PC-9 (cell line): ENCODE measurements at regions not wholly inside any gene's neighbourhood (a gene's known extent, or its start where the extent isn't known, plus 50 kb on each side); places are given as distances from the start of the nearest gene placed in this dataset.

Experiments used
- BruUV-seq: library from RNA; stranded (reverse); fragments of 400-500 nt; replicated peaks from 2 replicates; lab custom pipeline; 2021; lab: Mats Ljungman, UMichigan
- CTCF ChIA-PET: fragments of 300-600 bp; sonication (Branson Sonifier 250); formaldehyde crosslinking; loops from one replicate; lab custom pipeline; 2022; ENCODE audit warnings: antibody characterized with exemption; lab: Charles Lee
- POLR2A ChIA-PET: fragments of 300-600 bp; sonication (Branson Sonifier 250); formaldehyde crosslinking; loops from one replicate; lab custom pipeline; 2022; ENCODE audit warnings: antibody characterized with exemption; ENCODE audit not compliant: unreplicated experiment; lab: Charles Lee
- DNase-seq, 2 experiments: peaks; one replicate each; pipeline versions ENCODE4 v3.0.0 to v3.0.0-alpha.2; 2015 to 2022; ENCODE audit warnings: mixed read lengths in 1 of 2
- H2AFZ ChIP-seq: fragments of 200-600 bp; sonication (generic); 2 replicates; pipeline ENCODE4 v1.8.1; 2017; ENCODE audit warnings: antibody characterized with exemption
- H3F3A ChIP-seq: fragments of 200-600 bp; sonication (generic); 2 replicates; pipeline ENCODE4 v1.8.1; 2017; ENCODE audit warnings: antibody characterized with exemption, mild to moderate bottlenecking, low read depth; ENCODE audit not compliant: insufficient read depth
- H3K27ac ChIP-seq: fragments of 200-600 bp; sonication (generic); 2 replicates; pipeline ENCODE4 v1.6.1; 2016; ENCODE audit warnings: mixed run types
- H3K27me3 ChIP-seq: fragments of 200-600 bp; sonication (generic); 2 replicates; pipeline ENCODE4 v1.6.1; 2016; ENCODE audit warnings: low read depth, mixed run types; ENCODE audit not compliant: insufficient read depth
- H3K36me3 ChIP-seq: fragments of 200-600 bp; sonication (generic); 2 replicates; pipeline ENCODE4 v1.6.1; 2016; ENCODE audit warnings: low read depth, mixed run types
- H3K4me1 ChIP-seq: fragments of 200-600 bp; sonication (generic); replicated peaks from 2 replicates; pipeline ENCODE4 v1.6.1; 2016; ENCODE audit warnings: mixed run types; ENCODE audit not compliant: insufficient read depth
- H3K4me2 ChIP-seq: fragments of 200-600 bp; sonication (generic); 2 replicates; pipeline ENCODE4 v1.6.1; 2017; ENCODE audit warnings: mixed run types
- H3K4me3 ChIP-seq: fragments of 200-600 bp; sonication (generic); 2 replicates; pipeline ENCODE4 v1.6.1; 2016; ENCODE audit warnings: mixed run types
- H3K79me2 ChIP-seq: fragments of 200-600 bp; sonication (generic); 2 replicates; pipeline ENCODE4 v1.6.1; 2017; ENCODE audit warnings: low read depth, mixed run types
- H3K9me2 ChIP-seq: fragments of 200-600 bp; sonication (generic); 2 replicates; pipeline ENCODE4 v1.8.1; 2017; ENCODE audit warnings: mild to moderate bottlenecking; ENCODE audit not compliant: insufficient read depth
- H3K9me3 ChIP-seq: fragments of 200-600 bp; sonication (generic); 2 replicates; pipeline ENCODE4 v1.8.1; 2016; ENCODE audit warnings: low read depth; ENCODE audit not compliant: insufficient read depth
- H4K20me1 ChIP-seq: fragments of 200-600 bp; sonication (generic); 2 replicates; pipeline ENCODE4 v1.8.1; 2017; ENCODE audit not compliant: insufficient read depth
- EZH2 ChIP-seq: fragments of 200-600 bp; sonication (generic); IDR thresholded peaks from 2 replicates; pipeline ENCODE4 v1.8.0; 2017; ENCODE audit warnings: antibody characterized with exemption, low read depth
- intact Hi-C: fragments of 100-400 bp; cut with micrococcal nuclease; formaldehyde crosslinking; loops from one replicate; pipeline ENCODE4 v1.10.0; 2022; ENCODE audit not compliant: unreplicated experiment
- TF ChIP-seq, protein P1 (sequence below): fragments of 200-600 bp; sonication (generic); conservative IDR thresholded peaks from 2 replicates; pipeline ENCODE4 v1.6.1; 2017; ENCODE audit warnings: mixed run types, antibody characterized with exemption, mild to moderate bottlenecking, moderate library complexity

DNA sequence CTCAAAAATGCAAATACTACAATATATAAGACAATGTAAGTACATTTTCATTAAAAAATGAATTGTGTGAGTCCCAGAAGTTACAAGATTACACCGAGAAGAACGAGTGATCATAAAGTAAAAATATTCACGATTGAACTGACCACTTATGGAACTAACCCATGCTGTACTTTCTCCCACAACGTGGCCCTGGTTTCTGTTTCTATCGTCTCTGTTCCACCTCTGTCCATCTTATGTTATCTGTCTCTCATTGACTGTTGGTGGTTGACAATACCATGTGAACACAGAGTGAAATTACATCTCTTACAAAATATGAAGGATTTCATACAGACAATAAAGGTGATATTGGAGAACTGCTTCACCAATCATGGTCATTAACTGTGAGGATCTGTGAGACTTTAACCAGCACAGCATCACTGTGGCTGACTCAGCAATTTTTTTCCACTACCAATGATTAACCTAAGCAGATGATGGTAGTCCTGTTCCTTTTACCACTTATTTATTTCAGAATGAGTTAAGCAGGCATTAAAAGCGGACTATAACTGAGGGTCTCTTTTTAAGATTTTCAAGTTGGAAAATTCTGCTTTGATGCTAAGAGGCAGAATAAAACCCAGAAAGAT, 165.1 kb downstream of the TGFB2 start:
- Histone ChIP-seq H3K9me2 (no peaks in the 10 kb centered on the region), H2AFZ (no peak overlapping the region), H3K27me3 (no peaks in the 10 kb centered on the region), H3K4me3 (no peak overlapping the region), H3K27ac (no peak overlapping the region), H3K9me3 (peaks cover 25% of the 10 kb centered on the region), H3K79me2 (no peaks in the 10 kb centered on the region), H3K36me3 (no peaks in the 10 kb centered on the region), H3K4me2 (no peak overlapping the region), H3F3A (no peaks in the 10 kb centered on the region), H4K20me1 (no peaks in the 10 kb centered on the region), H3K4me1 (no peaks in the 10 kb centered on the region)
- intact Hi-C loops: no loop called here
- TF ChIP-seq, protein P1, sequence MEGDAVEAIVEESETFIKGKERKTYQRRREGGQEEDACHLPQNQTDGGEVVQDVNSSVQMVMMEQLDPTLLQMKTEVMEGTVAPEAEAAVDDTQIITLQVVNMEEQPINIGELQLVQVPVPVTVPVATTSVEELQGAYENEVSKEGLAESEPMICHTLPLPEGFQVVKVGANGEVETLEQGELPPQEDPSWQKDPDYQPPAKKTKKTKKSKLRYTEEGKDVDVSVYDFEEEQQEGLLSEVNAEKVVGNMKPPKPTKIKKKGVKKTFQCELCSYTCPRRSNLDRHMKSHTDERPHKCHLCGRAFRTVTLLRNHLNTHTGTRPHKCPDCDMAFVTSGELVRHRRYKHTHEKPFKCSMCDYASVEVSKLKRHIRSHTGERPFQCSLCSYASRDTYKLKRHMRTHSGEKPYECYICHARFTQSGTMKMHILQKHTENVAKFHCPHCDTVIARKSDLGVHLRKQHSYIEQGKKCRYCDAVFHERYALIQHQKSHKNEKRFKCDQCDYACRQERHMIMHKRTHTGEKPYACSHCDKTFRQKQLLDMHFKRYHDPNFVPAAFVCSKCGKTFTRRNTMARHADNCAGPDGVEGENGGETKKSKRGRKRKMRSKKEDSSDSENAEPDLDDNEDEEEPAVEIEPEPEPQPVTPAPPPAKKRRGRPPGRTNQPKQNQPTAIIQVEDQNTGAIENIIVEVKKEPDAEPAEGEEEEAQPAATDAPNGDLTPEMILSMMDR: no peak
- no peak for TF ChIP-seq EZH2
- POLR2A ChIA-PET: no interaction called here
- CTCF ChIA-PET: no interaction called here
- DNase-seq: no peak
- no TSS peak for BruUV-seq

DNA sequence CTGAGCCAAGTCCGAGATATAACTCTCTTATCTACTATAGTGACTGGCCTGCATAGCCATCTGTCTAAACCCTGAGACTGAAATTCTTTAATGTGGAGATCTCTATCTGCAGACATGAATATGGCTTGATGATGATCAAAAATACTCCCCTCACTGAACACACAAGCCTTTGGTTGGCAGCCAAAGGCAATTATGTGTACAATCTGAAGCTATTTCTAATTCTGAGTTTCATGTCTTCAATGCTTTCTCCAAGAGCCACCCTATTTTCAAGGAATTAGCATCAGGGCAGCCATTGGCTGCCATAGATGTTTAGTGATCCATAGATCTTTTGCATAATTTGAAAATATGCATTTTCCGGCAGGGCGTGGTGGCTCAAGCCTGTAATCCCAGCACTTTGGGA, 168.2 kb downstream of the TGFB2 start:
- no TSS peak for BruUV-seq
- POLR2A ChIA-PET: no interaction called here
- no peaks in the 10 kb centered on the region for H3K9me2 ChIP-seq
- no peaks in the 10 kb centered on the region for H3K36me3 ChIP-seq
- CTCF ChIA-PET: no interaction called here
- no peak overlapping the region for H3K27ac ChIP-seq
- DNase-seq: no peak
- peaks cover 6% of the 10 kb centered on the region; the same call in 1 of the 2 replicates for H3K9me3 ChIP-seq
- no peaks in the 10 kb centered on the region for H3K4me1 ChIP-seq
- no peaks in the 10 kb centered on the region for H3K79me2 ChIP-seq
- H3K27me3 ChIP-seq: no peaks in the 10 kb centered on the region
- no peak overlapping the region for H2AFZ ChIP-seq
- no peaks in the 10 kb centered on the region for H4K20me1 ChIP-seq
- intact Hi-C loops: no loop called here
- no peaks in the 10 kb centered on the region for H3F3A ChIP-seq
- no peak overlapping the region for H3K4me2 ChIP-seq
- TF ChIP-seq, protein P1: no peak
- no peak for TF ChIP-seq EZH2
- no peak overlapping the region for H3K4me3 ChIP-seq

DNA sequence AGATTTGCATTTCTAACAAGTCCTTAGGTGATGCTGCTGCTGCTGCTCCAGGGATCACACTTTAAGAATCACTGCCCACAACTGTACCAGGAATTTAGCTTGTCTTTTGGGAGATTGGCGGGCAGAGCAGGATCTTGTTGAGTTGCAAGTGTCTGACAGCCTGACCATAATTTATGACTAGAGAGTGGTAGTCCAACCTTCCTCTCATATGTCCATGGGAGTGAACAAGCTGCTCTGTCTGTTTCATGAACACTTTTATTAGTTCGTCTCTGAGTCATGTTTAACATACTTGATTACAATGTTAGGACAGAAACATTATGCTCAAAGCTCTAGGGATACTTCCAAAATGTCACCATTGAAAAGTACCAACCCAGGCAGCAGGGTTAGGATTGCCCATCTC, 169.6 kb downstream of the TGFB2 start:
- H4K20me1 ChIP-seq: no peaks in the 10 kb centered on the region
- CTCF ChIA-PET: no interaction called here
- POLR2A ChIA-PET: no interaction called here

More for the DNA sequence above, 169.6 kb downstream of the TGFB2 start:
- intact Hi-C loops: no loop called here
- DNase-seq: no peak
- Histone ChIP-seq H3K4me2 (no peak overlapping the region), H3K4me1 (no peaks in the 10 kb centered on the region), H3F3A (no peaks in the 10 kb centered on the region), H3K27me3 (no peaks in the 10 kb centered on the region), H3K9me2 (no peaks in the 10 kb centered on the region), H3K4me3 (no peak overlapping the region), H3K36me3 (no peaks in the 10 kb centered on the region), H2AFZ (no peak overlapping the region), H3K9me3 (no peaks in the 10 kb centered on the region; the same call in 1 of the 2 replicates), H3K27ac (no peak overlapping the region), H3K79me2 (no peaks in the 10 kb centered on the region)
- no TSS peak for BruUV-seq
- TF ChIP-seq, protein P1: no peak
- no peak for TF ChIP-seq EZH2
